GM12892 (cell line): ENCODE measurements at regions not wholly inside any gene's neighbourhood (a gene's known extent, or its start where the extent isn't known, plus 50 kb on each side); places are given as distances from the start of the nearest gene placed in this dataset.
"Not testable (repeated sequence)": the region's sequence is repeated elsewhere in the genome, so short reads cannot be mapped to it uniquely, and the experiment has no call there.

Experiments used
- DNase-seq: peaks from one replicate; pipeline ENCODE4 v3.0.0; 2011; ENCODE audit not compliant: insufficient read length
- FAIRE-seq: peaks from 2 replicates; lab custom pipeline; 2011; peaks lifted over from hg19 to GRCh38; lab: Jason Lieb, UNC
- POLR2A ChIP-seq: IDR thresholded peaks from 2 replicates; pipeline ENCODE4 v1.6.1; 2011; ENCODE audit warnings: low read depth, low read length, control low read depth
- POLR2AphosphoS5 ChIP-seq: IDR thresholded peaks from 2 replicates; pipeline ENCODE4 v1.6.1; 2011; ENCODE audit warnings: low read depth, low read length, control low read depth
- TAF1 ChIP-seq: IDR thresholded peaks from 2 replicates; pipeline ENCODE4 v1.6.1; 2011; ENCODE audit warnings: low read depth, mild to moderate bottlenecking, control low read depth, low read length, borderline replicate concordance

DNA sequence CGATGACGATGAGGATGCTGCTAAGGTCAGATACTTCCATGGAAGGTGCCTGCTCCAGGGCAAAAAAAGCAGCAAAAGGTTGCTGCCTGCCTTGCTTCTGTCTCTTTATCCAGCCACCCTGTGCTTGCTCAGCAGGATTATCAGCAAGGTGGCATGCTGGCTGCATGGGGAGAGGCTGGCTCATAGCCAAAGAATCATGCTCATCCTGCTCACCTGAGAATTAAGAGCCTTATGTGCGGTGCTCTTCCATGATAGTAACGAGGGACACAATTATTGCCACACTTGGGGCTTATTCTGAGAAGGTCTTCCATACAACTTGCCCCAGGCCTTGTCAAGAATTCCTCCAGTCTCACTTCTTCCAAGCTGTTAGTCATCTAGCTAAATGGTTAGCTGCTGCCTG lies 60.4 kb upstream of the SEC11C start:
- FAIRE-seq (no peak), DNase-seq (no peak)
- TF ChIP-seq POLR2AphosphoS5 (no peak), TAF1 (no peak), POLR2A (no peak)

DNA sequence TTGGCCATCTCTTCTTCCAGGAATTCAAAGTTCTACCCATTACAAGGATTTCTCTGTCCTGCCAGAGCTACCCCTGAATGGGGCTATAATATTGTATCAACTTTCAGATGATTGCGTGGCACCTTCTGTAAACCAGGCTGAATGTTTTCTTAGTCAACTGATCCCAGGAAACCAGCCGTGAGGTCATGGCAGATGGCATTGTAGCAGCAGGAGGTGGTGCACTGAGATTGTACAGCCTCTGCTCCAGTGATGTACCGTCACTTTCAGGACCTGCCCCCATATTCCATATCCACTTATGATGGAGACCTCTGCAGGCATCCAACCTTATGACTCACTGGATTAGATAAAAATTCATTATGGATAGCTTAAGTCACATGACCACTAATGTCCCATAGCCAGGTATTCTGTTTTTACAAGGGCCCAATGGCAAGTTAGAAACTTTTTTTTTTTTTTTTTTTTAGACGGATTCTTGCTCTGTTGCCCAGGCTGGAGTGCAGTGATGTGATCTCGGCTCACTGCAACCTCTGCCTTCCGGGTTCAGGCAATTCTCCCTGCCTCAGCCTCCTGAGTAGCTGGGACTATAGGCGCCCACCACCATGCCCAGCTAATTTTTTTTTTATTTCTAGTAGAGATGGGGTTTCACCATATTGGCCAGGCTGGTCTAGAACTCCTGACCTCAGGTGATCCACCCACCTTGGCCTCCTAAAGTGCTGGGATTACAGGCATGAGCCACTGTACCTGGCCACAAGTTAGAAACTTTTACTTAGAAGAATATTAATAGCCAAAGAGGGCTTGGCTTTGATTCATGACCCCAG lies 59.8 kb upstream of the SEC11C start:
- FAIRE-seq, DNase-seq: not testable (repeated sequence)

DNA sequence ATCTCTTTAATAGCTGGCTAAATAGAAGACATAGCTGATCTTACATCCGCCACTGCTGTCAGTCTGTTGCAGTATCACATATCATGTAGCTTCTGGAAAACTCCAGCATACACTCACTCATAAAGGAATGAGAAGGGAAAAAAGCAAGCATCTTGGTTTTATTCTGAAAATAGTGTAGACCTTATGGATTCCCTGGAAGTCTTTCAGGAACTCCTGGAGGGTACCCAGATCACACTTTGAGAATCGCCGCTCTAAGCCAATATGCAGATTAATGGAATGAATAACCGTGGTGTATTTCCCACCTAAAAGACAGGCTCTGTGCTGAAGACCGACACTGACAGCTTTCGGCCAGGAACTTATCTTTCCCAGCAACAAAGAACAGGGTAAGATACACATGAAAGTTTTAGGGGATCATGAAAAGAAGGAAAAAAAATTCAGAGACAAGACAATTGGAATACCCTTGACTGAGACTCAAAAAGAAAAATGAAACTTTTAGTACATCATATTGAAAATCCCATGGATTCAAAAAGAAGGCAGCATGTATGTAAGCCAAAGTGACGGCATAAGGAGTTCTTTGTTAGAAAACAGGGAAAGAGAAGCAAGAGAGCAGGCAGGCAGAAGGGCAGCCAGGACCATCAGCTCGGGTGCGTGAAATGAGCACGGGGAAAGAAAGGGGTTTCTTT lies 56.4 kb upstream of the SEC11C start:
- FAIRE-seq (peak; percentile 57), DNase-seq (no peak)
- TF ChIP-seq POLR2AphosphoS5 (no peak), POLR2A (no peak), TAF1 (no peak)

DNA sequence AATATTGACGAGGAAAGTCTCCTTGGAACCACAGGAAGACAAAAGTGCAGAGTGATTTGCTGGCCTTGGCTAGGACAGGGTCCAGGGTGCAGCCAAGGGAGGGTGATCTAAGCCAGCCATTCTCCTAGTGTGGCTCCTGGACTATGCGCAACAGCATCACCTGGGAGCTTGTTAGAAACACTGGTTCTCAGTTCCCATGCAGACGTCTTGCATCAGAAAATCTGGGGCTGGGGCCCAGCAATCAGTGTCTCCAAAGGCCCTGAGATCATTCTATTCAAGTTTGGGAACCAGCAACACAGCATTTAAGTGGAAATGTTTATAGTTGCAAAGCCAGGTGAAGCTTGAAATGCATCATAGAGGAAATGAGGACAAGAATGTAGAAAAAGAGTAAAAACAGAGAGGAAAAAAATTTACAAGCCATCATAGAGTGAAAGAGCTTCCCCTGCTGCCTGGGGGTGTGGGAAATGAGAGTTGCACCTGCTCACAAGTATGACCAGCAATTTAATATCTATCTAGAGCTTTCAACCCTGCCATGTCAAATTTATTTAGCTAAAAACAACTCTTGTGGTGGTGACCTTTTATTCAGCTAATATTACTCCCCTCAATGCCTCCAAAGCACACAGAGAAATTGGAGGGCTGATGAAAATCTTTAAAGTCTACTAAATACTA lies 54.4 kb upstream of the SEC11C start:
- TF ChIP-seq POLR2AphosphoS5 (no peak), TAF1 (no peak), POLR2A (no peak)
- DNase-seq, result no peak
- no peak for FAIRE-seq

DNA sequence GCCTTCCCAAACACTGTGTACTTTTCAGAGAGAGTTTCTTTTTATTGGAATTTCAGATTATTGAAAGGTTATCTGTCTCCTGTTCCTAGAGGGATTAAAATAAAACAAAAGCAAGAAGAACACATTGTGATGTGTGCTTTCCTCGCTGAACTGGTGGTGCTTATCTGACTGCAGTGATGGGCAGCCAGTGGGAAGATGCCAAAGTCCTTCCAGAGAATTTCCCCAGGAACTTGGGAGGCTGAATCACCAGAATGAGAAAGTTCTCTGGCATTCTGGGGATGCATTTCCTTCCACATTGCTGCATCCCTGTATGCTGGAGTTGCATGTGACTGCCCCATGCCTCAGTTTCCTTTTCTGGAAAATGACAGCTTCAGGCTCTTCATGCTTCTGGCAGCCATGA lies 53.9 kb upstream of the SEC11C start:
- FAIRE-seq (no peak), DNase-seq (no peak)
- TF ChIP-seq POLR2AphosphoS5 (no peak), POLR2A (no peak), TAF1 (no peak)

DNA sequence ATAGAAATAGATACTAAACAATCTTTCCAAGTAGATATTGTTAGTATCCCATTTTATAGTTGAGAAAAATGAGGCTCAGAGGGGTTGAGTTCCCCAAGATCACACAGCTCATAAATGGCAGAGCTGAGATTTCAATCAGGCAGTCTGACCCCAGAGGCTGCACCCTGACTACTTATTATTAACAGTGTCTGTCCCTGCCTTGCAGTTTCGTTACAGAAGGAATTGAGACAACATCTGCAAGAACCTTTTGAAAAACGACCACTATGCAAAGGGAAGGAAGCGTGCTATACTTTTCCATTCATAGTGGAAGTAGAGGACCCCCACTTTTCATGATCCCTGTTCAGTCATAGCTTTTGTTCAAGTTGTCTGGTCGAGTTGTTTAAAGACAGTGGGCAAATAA lies 53.2 kb upstream of the SEC11C start:
- TF ChIP-seq POLR2A, result no peak
- no peak for TF ChIP-seq POLR2AphosphoS5
- no peak for TF ChIP-seq TAF1
- no peak for FAIRE-seq
- DNase-seq, result no peak

DNA sequence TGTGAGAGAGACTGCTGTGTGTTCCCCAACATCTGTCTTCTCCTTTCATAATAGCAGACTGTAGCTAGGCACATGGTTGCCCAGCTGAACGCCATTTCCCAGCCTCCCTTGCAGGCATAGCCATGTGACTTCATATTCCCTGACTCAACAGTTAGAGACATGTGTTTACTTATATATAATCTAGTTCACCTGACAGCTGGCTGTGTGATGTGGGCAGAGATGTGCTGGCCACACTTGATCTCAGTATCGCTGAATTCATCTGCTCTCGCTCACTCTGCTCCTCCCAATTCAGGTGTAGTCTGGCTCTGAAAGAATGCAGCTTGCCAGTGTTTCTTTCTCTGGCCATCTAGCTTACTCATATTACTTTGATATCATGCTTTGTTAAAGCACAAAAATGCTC lies 52.3 kb upstream of the SEC11C start:
- DNase-seq (no peak), FAIRE-seq (no peak)

More for the DNA sequence above, 52.3 kb upstream of the SEC11C start:
- TF ChIP-seq POLR2AphosphoS5 (no peak), TAF1 (no peak)
